Coronary artery (tissue), 2 donors: ENCODE measurements at regions not wholly inside any gene's neighbourhood (a gene's known extent, or its start where the extent isn't known, plus 50 kb on each side); places are given as distances from the start of the nearest gene placed in this dataset.

Experiments
- DNase-seq: peaks from one replicate; pipeline ENCODE4 v3.0.0-alpha.2; 2017; ENCODE audit warnings: low spot score
- H3K27ac ChIP-seq, 2 donors: fragments of 200-600 bp; sonication (generic); one replicate each; pipeline ENCODE4 v1.5.1; 2016 to 2019
- H3K4me3 ChIP-seq: fragments of 200-600 bp; sonication (generic); 2 replicates; pipeline ENCODE4 v1.5.1; 2016; ENCODE audit warnings: mild to moderate bottlenecking, moderate library complexity
- CTCF ChIP-seq: fragments of 200-600 bp; sonication (generic); IDR thresholded peaks from one replicate; pipeline ENCODE4 v1.5.1; 2019; ENCODE audit warnings: antibody characterized with exemption

- no peak overlapping the region for H3K27ac ChIP-seq
- H3K4me3 ChIP-seq = no peak overlapping the region
- no peak for TF ChIP-seq CTCF
- no peak for DNase-seq
Measured at GRCh38 chr5:29508131-29508530, 1685.4 kb upstream of the CDH6 start.

- no peak for TF ChIP-seq CTCF
Measured at GRCh38 chr5:29504411-29504810, 1689.1 kb upstream of the CDH6 start.

GRCh38 chr5:29498860-29499259, 1694.6 kb upstream of the CDH6 start:
- no peak overlapping the region for H3K4me3 ChIP-seq
- no peak overlapping the region for H3K27ac ChIP-seq
- DNase-seq = no peak
- TF ChIP-seq CTCF = no peak

More at GRCh38 chr5:29504411-29504810, 1689.1 kb upstream of the CDH6 start:
- DNase-seq = no peak
- H3K4me3 ChIP-seq = no peak overlapping the region
- H3K27ac ChIP-seq = no peak overlapping the region

- no peak overlapping the region for H3K27ac ChIP-seq
- no peak for DNase-seq
- TF ChIP-seq CTCF = no peak
- H3K4me3 ChIP-seq = no peak overlapping the region
Measured at GRCh38 chr5:29498412-29498811, 1695.1 kb upstream of the CDH6 start.

- Histone ChIP-seq H3K27ac (no peak overlapping the region), H3K4me3 (no peak overlapping the region)
- DNase-seq = no peak
- no peak for TF ChIP-seq CTCF
Measured at GRCh38 chr5:29485333-29485732, 1708.2 kb upstream of the CDH6 start.

GRCh38 chr5:29469581-29469980, 1723.9 kb upstream of the CDH6 start:
- DNase-seq = no peak
- no peak for TF ChIP-seq CTCF
- Histone ChIP-seq H3K27ac (no peak overlapping the region), H3K4me3 (no peak overlapping the region)

- no peak for DNase-seq
- no peak for TF ChIP-seq CTCF
- no peak overlapping the region for H3K27ac ChIP-seq
- no peak overlapping the region for H3K4me3 ChIP-seq
Measured at GRCh38 chr5:29462241-29462640, 1731.2 kb upstream of the CDH6 start.
